GM23338 (cell line): ENCODE measurements at regions not wholly inside any gene's neighbourhood (a gene's known extent, or its start where the extent isn't known, plus 50 kb on each side); places are given as distances from the start of the nearest gene placed in this dataset.

Experiments
- ATAC-seq: fragments of 200-7000 bp; cut with Tn5 transposase; 3 replicates; pipeline ENCODE4 v1.9.1; 2020
- DNase-seq: peaks from one replicate; pipeline ENCODE4 v3.0.0-alpha.2; 2015; ENCODE audit warnings: low spot score
- H2AFZ ChIP-seq: fragments of 200-600 bp; sonication (generic); 2 replicates; pipeline ENCODE4 v1.8.0; 2016; ENCODE audit warnings: antibody characterized with exemption, mild to moderate bottlenecking, moderate library complexity
- H3F3A ChIP-seq: fragments of 200-600 bp; sonication (generic); replicated peaks from 2 replicates; pipeline ENCODE4 v1.8.0; 2017; ENCODE audit warnings: antibody characterized with exemption, mixed run types, low read depth
- H3K27ac ChIP-seq: fragments of 200-600 bp; sonication (generic); 2 replicates; pipeline ENCODE4 v1.6.1; 2016; ENCODE audit warnings: low read depth
- H3K27me3 ChIP-seq: fragments of 200-600 bp; sonication (generic); 2 replicates; pipeline ENCODE4 v1.8.0; 2016; ENCODE audit warnings: mild to moderate bottlenecking, mixed run types, moderate library complexity; ENCODE audit not compliant: insufficient read depth
- H3K36me3 ChIP-seq: fragments of 200-600 bp; sonication (generic); 2 replicates; pipeline ENCODE4 v1.8.0; 2016; ENCODE audit warnings: mild to moderate bottlenecking; ENCODE audit not compliant: insufficient read depth
- H3K4me1 ChIP-seq: fragments of 200-600 bp; sonication (generic); 2 replicates; pipeline ENCODE4 v1.8.0; 2016; ENCODE audit warnings: mild to moderate bottlenecking, moderate library complexity; ENCODE audit not compliant: insufficient read depth
- H3K4me2 ChIP-seq: fragments of 200-600 bp; sonication (generic); 2 replicates; pipeline ENCODE4 v1.7.1; 2017; ENCODE audit warnings: mixed run types
- H3K4me3 ChIP-seq: fragments of 200-600 bp; sonication (generic); 2 replicates; pipeline ENCODE4 v1.6.1; 2016; ENCODE audit warnings: mixed run types
- H3K79me2 ChIP-seq: fragments of 200-600 bp; sonication (generic); replicated peaks from 2 replicates; pipeline ENCODE4 v1.8.0; 2017; ENCODE audit warnings: mild to moderate bottlenecking; ENCODE audit not compliant: insufficient read depth
- H3K9me2 ChIP-seq: fragments of 200-600 bp; sonication (generic); 2 replicates; pipeline ENCODE4 v1.8.0; 2017; ENCODE audit not compliant: insufficient read depth
- H4K20me1 ChIP-seq: fragments of 200-600 bp; sonication (generic); replicated peaks from 2 replicates; pipeline ENCODE4 v1.8.0; 2017; ENCODE audit warnings: mild to moderate bottlenecking; ENCODE audit not compliant: insufficient read depth
- H3K27ac Mint-ChIP-seq: 2 replicates; pipeline ENCODE4 v1.8.0; 2020; ENCODE audit warnings: inconsistent platforms, mild to moderate bottlenecking, moderate library complexity, mixed read lengths
- H3K27me3 Mint-ChIP-seq: 3 replicates; pipeline ENCODE4 v1.8.0; 2022; ENCODE audit warnings: low read depth, mild to moderate bottlenecking, moderate library complexity, mixed read lengths, inconsistent platforms; ENCODE audit not compliant: insufficient read depth, poor library complexity
- H3K36me3 Mint-ChIP-seq: 3 replicates; pipeline ENCODE4 v1.8.0; 2021; ENCODE audit warnings: low read depth, mild to moderate bottlenecking, inconsistent platforms, moderate library complexity, mixed read lengths
- H3K4me1 Mint-ChIP-seq: 3 replicates; pipeline ENCODE4 v1.8.0; 2020; ENCODE audit warnings: mild to moderate bottlenecking, inconsistent platforms, mixed read lengths
- H3K4me3 Mint-ChIP-seq: 3 replicates; pipeline ENCODE4 v1.8.0; 2021; ENCODE audit warnings: moderate library complexity, mild to moderate bottlenecking, inconsistent platforms, mixed read lengths
- H3K9me3 Mint-ChIP-seq: 3 replicates; pipeline ENCODE4 v1.8.0; 2020; ENCODE audit warnings: moderate library complexity, mild to moderate bottlenecking, inconsistent platforms, mixed read lengths
- CREB1 ChIP-seq: fragments of 250-450 bp; sonication (Bioruptor Pico); IDR thresholded peaks from 2 replicates; pipeline ENCODE4 v1.5.0; 2020; ENCODE audit warnings: low read depth, mild to moderate bottlenecking, moderate library complexity
- CTCF ChIP-seq, 2 experiments: fragments of 200-600 bp in 1 of 2; sonication (generic) in 1 of 2; conservative IDR thresholded peaks; 2 replicates each; pipeline versions ENCODE4 v1.5.1 to v1.6.1; 2016 to 2017; ENCODE audit warnings: antibody characterized with exemption in 2 of 2, low read depth in 2 of 2, mild to moderate bottlenecking in 2 of 2, moderate library complexity in 1 of 2
- EZH2phosphoT487 ChIP-seq: fragments of 200-600 bp; sonication (generic); IDR thresholded peaks from one replicate; pipeline ENCODE4 v1.8.1; 2018; ENCODE audit warnings: antibody characterized with exemption; ENCODE audit not compliant: unreplicated experiment
- JUNB ChIP-seq: IDR thresholded peaks from one replicate; pipeline ENCODE4 v1.6.1; 2016; ENCODE audit warnings: antibody characterized with exemption; ENCODE audit not compliant: unreplicated experiment
- NANOG ChIP-seq: IDR thresholded peaks from 2 replicates; pipeline ENCODE4 v1.6.1; 2016; ENCODE audit warnings: antibody characterized with exemption, borderline replicate concordance
- POLR2AphosphoS5 ChIP-seq: IDR thresholded peaks from 2 replicates; pipeline ENCODE4 v1.6.1; 2016; ENCODE audit warnings: antibody characterized with exemption, low read depth
- REST ChIP-seq: IDR thresholded peaks from one replicate; pipeline ENCODE4 v1.6.1; 2018; ENCODE audit warnings: antibody characterized with exemption; ENCODE audit not compliant: unreplicated experiment
- ZNF114 ChIP-seq: fragments of 250-450 bp; sonication (Bioruptor Pico); IDR thresholded peaks from 2 replicates; pipeline ENCODE4 v1.5.0; 2020; ENCODE audit warnings: mild to moderate bottlenecking, moderate library complexity
- ZNF331 ChIP-seq: fragments of 250-450 bp; sonication (Bioruptor Pico); IDR thresholded peaks from 2 replicates; pipeline ENCODE4 v1.5.0; 2020; ENCODE audit warnings: low read depth, mild to moderate bottlenecking, moderate library complexity
- TF ChIP-seq, protein P1 (sequence below): fragments of 250-450 bp; sonication (Bioruptor Pico); IDR thresholded peaks from 2 replicates; pipeline ENCODE4 v1.5.0; 2020; ENCODE audit warnings: mild to moderate bottlenecking, moderate library complexity

- Mint-ChIP-seq H3K4me1 (peaks cover 22% of the 10 kb centered on the region), H3K4me3 (no peak overlapping the region), H3K36me3 (no peaks in the 10 kb centered on the region), H3K9me3 (no peaks in the 10 kb centered on the region), H3K27me3 (no peaks in the 10 kb centered on the region), H3K27ac (no peak overlapping the region)
- peak overlapping the region; percentile 39 for H3K4me2 ChIP-seq
- H3K79me2 ChIP-seq, result no peaks in the 10 kb centered on the region
- H4K20me1 ChIP-seq, result no peaks in the 10 kb centered on the region
- no peaks in the 10 kb centered on the region; the same call in 1 of the 2 replicates for H3K9me2 ChIP-seq
- no peaks in the 10 kb centered on the region for H3F3A ChIP-seq
- H3K27ac ChIP-seq, result peak overlapping the region; percentile 50
- no peak overlapping the region for H3K4me3 ChIP-seq
- H3K4me1 ChIP-seq, result peaks cover 32% of the 10 kb centered on the region
- H3K27me3 ChIP-seq, result no peaks in the 10 kb centered on the region
- peak; percentile 65 for ATAC-seq
- H2AFZ ChIP-seq, result no peak overlapping the region
- H3K36me3 ChIP-seq, result no peaks in the 10 kb centered on the region
- TF ChIP-seq CREB1 (no peak), NANOG (no peak)
- DNase-seq, result peak; percentile 57
These were observed 67.2 kb upstream of the DEFB112 start for GRCh38 chr6:50116797-50117542.

- H3K36me3 Mint-ChIP-seq, result no peaks in the 10 kb centered on the region
- Histone ChIP-seq H3K4me2 (no peak overlapping the region), H3K27ac (no peak overlapping the region), H3K36me3 (no peaks in the 10 kb centered on the region), H3K9me2 (no peaks in the 10 kb centered on the region; the same call in 1 of the 2 replicates), H4K20me1 (no peaks in the 10 kb centered on the region), H3F3A (no peaks in the 10 kb centered on the region), H3K4me1 (peaks cover 22% of the 10 kb centered on the region), H3K4me3 (no peak overlapping the region), H2AFZ (no peak overlapping the region), H3K79me2 (no peaks in the 10 kb centered on the region), H3K27me3 (no peaks in the 10 kb centered on the region)
- H3K4me1 Mint-ChIP-seq, result peaks cover 14% of the 10 kb centered on the region
- H3K27me3 Mint-ChIP-seq, result peaks cover 2% of the 10 kb centered on the region
- no peak for ATAC-seq
- H3K4me3 Mint-ChIP-seq, result no peak overlapping the region
- H3K9me3 Mint-ChIP-seq, result no peaks in the 10 kb centered on the region
- no peak overlapping the region for H3K27ac Mint-ChIP-seq
- DNase-seq, result no peak
- TF ChIP-seq POLR2AphosphoS5, result no peak
- TF ChIP-seq ZNF331 (CRISPR knock-in tag), result no peak
- TF ChIP-seq CREB1, result no peak
- no peak for TF ChIP-seq JUNB
- no peak for TF ChIP-seq EZH2phosphoT487
- TF ChIP-seq CTCF (conservative IDR thresholded peaks at IDR 0.05; ENCODE audit: low read depth in 2 of 2), result no peak
- TF ChIP-seq ZNF114 (CRISPR knock-in tag), result no peak
- TF ChIP-seq REST, result no peak
- TF ChIP-seq NANOG, result no peak
- TF ChIP-seq, protein P1, sequence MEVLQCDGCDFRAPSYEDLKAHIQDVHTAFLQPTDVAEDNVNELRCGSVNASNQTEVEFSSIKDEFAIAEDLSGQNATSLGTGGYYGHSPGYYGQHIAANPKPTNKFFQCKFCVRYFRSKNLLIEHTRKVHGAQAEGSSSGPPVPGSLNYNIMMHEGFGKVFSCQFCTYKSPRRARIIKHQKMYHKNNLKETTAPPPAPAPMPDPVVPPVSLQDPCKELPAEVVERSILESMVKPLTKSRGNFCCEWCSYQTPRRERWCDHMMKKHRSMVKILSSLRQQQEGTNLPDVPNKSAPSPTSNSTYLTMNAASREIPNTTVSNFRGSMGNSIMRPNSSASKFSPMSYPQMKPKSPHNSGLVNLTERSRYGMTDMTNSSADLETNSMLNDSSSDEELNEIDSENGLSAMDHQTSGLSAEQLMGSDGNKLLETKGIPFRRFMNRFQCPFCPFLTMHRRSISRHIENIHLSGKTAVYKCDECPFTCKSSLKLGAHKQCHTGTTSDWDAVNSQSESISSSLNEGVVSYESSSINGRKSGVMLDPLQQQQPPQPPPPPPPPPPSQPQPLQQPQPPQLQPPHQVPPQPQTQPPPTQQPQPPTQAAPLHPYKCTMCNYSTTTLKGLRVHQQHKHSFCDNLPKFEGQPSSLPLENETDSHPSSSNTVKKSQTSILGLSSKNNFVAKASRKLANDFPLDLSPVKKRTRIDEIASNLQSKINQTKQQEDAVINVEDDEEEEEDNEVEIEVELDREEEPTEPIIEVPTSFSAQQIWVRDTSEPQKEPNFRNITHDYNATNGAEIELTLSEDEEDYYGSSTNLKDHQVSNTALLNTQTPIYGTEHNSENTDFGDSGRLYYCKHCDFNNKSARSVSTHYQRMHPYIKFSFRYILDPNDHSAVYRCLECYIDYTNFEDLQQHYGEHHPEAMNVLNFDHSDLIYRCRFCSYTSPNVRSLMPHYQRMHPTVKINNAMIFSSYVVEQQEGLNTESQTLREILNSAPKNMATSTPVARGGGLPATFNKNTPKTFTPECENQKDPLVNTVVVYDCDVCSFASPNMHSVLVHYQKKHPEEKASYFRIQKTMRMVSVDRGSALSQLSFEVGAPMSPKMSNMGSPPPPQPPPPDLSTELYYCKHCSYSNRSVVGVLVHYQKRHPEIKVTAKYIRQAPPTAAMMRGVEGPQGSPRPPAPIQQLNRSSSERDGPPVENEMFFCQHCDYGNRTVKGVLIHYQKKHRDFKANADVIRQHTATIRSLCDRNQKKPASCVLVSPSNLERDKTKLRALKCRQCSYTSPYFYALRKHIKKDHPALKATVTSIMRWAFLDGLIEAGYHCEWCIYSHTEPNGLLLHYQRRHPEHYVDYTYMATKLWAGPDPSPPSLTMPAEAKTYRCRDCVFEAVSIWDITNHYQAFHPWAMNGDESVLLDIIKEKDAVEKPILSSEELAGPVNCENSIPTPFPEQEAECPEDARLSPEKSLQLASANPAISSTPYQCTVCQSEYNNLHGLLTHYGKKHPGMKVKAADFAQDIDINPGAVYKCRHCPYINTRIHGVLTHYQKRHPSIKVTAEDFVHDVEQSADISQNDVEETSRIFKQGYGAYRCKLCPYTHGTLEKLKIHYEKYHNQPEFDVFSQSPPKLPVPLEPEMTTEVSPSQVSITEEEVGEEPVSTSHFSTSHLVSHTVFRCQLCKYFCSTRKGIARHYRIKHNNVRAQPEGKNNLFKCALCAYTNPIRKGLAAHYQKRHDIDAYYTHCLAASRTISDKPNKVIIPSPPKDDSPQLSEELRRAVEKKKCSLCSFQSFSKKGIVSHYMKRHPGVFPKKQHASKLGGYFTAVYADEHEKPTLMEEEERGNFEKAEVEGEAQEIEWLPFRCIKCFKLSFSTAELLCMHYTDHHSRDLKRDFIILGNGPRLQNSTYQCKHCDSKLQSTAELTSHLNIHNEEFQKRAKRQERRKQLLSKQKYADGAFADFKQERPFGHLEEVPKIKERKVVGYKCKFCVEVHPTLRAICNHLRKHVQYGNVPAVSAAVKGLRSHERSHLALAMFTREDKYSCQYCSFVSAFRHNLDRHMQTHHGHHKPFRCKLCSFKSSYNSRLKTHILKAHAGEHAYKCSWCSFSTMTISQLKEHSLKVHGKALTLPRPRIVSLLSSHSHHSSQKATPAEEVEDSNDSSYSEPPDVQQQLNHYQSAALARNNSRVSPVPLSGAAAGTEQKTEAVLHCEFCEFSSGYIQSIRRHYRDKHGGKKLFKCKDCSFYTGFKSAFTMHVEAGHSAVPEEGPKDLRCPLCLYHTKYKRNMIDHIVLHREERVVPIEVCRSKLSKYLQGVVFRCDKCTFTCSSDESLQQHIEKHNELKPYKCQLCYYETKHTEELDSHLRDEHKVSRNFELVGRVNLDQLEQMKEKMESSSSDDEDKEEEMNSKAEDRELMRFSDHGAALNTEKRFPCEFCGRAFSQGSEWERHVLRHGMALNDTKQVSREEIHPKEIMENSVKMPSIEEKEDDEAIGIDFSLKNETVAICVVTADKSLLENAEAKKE (CRISPR knock-in tag), result no peak
These were observed 70.6 kb upstream of the DEFB112 start for GRCh38 chr6:50120300-50120699.
